ENCODE measurements at regions not wholly inside any gene's neighbourhood (a gene's known extent, or its start where the extent isn't known, plus 50 kb on each side); places are given as distances from the start of the nearest gene placed in this dataset.

DNA sequence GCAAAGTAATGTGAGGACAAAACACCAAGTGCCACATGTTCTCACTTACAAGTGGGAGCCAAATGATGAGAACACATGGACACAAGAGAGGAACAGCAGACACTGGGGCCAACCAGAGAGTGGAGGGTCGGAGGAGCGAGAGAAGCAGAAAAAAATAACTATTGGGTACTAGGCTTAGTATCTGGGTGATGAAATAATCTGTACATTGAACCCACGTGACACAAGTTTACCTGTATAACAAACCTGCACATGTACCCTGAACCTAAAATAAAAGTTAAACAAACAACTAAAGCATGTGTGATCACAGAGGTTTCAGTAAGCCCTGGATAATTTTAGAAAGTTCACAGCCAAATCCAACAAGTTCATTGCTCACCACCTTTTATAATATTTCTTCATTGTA is 160.1 kb downstream of the TENT4A start:
- Histone ChIP-seq H3K9me3 (replicated peaks) (no peaks in the 10 kb centered on the region), H3K27me3 (no peaks in the 10 kb centered on the region), H3K4me3 (no peak overlapping the region), H3K4me1 (no peaks in the 10 kb centered on the region), H3K27ac (no peak overlapping the region), H3K36me3 (no peaks in the 10 kb centered on the region)
- no peak for DNase-seq

DNA sequence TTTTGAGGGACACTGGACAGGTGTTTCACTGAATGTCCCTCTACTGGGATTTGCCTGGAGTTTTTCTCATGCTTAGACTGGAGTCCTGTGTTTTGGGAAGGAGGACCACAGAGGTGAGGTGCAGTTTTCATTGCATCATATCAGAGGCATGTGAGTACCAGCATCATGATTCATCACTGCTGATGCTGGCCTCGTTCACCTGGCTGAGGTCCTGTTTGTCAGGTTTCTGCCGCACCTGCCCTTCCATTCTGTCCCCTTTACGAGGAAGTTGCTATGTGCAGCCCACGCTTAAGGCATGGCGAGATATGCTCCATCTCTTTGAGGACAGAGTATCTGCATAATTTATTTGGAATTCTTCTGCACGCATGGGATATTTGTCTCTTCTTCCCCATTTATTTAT is 162.1 kb downstream of the TENT4A start:
- Histone ChIP-seq H3K36me3 (no peaks in the 10 kb centered on the region), H3K4me1 (no peaks in the 10 kb centered on the region)

DNA sequence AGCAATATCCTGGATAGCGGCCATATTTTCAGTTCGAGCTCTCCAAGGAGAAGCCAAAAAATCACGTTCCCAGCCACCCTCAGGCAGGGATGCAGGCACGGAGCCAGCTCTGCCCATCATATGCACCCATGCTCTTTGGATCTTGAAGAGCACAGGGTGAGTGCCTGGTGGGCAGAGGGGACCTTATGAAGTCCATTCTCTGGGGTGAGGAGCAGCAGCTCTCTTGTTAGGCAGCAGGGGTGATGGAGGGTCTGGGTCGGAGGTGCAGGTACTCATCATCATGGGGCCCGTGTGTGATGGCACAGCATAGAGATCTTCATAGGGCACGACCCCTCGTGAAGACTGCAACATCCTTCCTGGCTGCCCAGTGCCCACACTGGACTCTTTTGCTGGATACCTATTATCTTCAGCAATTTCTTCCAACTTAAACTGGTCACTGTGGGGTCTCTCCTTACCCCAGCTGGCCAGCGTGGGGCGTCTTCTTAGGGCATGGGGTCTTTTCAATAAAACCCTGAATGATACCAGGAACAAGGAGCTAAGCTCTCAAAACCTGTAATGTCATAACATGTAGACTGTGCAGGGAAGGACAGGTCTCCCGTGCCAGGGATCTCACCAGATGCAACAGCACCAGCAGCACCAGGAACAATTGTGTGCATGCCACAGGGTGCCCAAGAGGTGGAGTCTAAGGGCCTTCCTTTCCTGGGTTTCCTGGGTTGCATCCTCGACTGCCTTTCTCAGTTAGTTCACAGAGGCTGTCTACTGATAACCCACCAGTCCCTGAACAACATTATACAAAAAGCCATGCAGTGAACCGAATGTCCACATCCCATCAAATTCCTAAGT is 165.0 kb downstream of the TENT4A start:
- H3K27me3 ChIP-seq: no peaks in the 10 kb centered on the region
- H3K27ac ChIP-seq: no peak overlapping the region
- H3K9me3 ChIP-seq (replicated peaks): no peaks in the 10 kb centered on the region
- DNase-seq: no peak
- no peak overlapping the region for H3K4me3 ChIP-seq
- H3K4me1 ChIP-seq: no peaks in the 10 kb centered on the region
- no peaks in the 10 kb centered on the region for H3K36me3 ChIP-seq

More for the DNA sequence above, 162.1 kb downstream of the TENT4A start:
- H3K27ac ChIP-seq: no peak overlapping the region
- H3K9me3 ChIP-seq (replicated peaks): no peaks in the 10 kb centered on the region
- DNase-seq: peak in 1 of 2 experiments; percentile 10
- H3K27me3 ChIP-seq: no peaks in the 10 kb centered on the region
- H3K4me3 ChIP-seq: no peak overlapping the region

DNA sequence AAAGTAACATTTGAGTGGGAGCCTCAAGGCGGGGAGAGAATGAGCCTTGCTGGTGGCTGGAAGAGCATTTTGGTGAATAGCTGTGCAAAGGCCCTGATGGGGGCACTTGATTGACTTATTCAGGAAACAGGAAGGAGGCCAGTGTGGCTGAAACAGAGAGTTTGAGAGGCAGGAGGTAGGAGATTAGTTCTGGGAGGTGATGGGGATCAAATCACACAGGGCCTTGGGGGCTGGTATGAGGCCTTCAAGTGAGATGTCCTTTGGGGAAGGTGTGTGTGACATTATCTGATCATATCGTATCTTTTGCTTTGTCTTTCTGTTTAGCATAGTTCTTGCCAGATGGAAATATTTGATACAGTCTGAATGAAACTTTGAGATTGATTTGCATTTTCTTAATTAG is 172.3 kb downstream of the TENT4A start:
- no peaks in the 10 kb centered on the region for H3K36me3 ChIP-seq
- no peaks in the 10 kb centered on the region for H3K9me3 ChIP-seq (replicated peaks)
- no peak for DNase-seq
- no peak overlapping the region for H3K27ac ChIP-seq
- H3K4me1 ChIP-seq: no peaks in the 10 kb centered on the region
- no peak overlapping the region for H3K4me3 ChIP-seq
- no peaks in the 10 kb centered on the region for H3K27me3 ChIP-seq

DNA sequence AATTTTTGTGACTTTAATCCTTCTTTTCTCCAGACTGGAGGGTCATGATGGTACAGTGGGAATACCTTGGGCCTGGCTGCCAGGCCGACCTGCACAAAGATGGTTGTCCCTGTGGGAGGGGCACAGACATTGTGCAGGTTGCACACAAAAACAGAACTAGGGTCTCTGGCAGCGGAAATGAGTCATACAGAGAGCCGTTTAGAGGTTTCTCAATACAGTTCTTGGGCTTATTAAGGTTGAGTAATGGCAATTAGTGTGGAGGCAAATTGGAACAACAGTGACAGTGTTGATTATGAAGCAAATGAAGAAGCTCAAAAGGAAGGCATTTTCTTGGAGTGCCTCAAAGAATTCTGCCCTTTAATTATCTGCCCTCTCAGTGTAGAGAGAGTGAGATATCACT is 173.6 kb downstream of the TENT4A start:
- H3K27me3 ChIP-seq: no peaks in the 10 kb centered on the region
- DNase-seq: no peak
- no peak overlapping the region for H3K27ac ChIP-seq
- no peaks in the 10 kb centered on the region for H3K36me3 ChIP-seq
- no peak overlapping the region for H3K4me3 ChIP-seq
- no peaks in the 10 kb centered on the region for H3K4me1 ChIP-seq
- no peaks in the 10 kb centered on the region for H3K9me3 ChIP-seq (replicated peaks)

DNA sequence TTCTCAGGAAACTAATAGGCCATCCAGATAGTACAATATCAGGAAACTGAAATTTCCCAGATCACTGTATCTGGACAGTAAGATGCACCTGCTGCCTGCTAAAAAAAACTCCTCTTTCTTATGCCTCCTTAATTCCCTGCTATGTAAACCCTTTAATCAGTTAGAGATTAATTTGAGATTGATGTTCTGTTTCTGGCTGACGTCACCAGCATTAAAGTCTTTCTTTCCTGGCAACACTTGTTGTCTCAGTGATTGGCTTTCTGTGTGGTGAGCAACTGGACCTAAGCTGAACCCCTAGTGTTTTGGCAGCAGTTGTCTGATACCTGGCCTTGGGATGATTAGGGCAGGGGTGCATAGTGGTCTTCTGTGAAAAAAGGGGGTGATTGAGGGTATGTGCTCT is 175.8 kb downstream of the TENT4A start:
- Histone ChIP-seq H3K36me3 (no peaks in the 10 kb centered on the region), H3K9me3 (replicated peaks) (no peaks in the 10 kb centered on the region), H3K4me3 (no peak overlapping the region), H3K27me3 (no peaks in the 10 kb centered on the region), H3K4me1 (no peaks in the 10 kb centered on the region), H3K27ac (no peak overlapping the region)
- DNase-seq: no peak

DNA sequence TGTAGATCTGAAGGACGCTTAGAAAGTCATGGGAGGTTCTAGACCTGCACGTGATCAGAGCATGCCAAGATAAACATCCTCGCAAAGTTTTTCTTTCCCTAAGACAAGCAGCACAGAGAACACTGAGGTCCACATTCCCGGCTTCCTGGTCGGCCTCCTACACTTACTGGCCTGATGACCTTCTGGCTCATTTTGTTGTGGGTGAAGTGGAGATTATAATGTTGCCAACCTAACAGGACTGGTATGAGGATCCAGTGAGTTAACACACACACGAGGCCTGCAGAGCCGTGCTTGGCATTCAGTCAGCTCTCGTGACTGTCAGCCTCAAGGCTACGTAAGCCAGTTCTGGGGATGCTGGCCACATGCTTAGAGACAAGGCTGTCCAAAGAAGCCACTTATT is 186.0 kb downstream of the TENT4A start:
- H3K27me3 ChIP-seq: no peaks in the 10 kb centered on the region
- H3K27ac ChIP-seq: no peak overlapping the region
- no peak for DNase-seq
- H3K36me3 ChIP-seq: no peaks in the 10 kb centered on the region
- H3K4me3 ChIP-seq: no peak overlapping the region
- no peaks in the 10 kb centered on the region for H3K4me1 ChIP-seq
- no peaks in the 10 kb centered on the region for H3K9me3 ChIP-seq (replicated peaks)

DNA sequence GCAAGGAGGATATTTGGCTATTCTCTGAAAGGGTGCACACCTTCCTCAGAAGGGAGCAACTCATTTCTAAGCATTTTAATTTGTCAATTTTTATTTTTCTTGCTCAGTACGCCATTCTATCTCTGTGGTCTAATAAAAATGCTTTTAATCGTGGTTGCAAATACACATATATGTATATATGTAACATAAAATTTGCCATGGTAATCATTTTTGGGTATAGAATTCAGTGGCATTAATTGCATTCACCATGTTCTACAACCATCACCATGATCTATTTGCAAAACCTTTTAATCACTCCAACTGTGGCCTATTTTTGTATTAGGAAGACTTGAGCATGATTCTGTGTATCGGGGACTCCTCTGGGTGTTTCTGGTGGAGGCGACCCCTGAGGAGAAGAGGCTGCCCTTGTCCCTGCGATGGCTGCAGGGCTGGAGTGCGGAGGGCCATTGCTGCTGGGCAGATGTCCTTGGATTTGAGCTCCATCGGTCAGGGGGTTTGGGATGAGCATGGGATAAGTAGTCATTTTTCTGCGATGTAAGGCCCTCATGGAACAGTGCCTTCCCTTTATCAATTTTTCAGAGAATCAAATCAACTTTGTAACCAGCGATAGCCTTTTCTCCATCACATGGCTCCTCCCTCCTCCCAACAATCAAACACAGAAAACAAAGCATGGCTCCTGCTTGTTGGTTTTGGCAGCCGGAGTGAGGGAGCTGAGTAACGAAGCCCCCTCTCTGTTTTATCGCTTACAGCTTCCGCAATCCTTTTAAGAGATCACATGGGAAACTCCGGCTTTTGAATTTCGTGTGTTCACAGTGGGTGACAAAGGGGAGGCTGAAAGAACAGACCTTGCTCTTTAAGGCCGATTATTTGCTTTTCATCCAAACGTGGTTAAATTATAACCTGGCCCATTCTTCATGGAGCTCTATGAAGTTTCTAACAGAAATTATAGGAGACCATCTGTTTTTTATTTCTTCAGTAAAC is 187.3 kb downstream of the TENT4A start:
- no peak overlapping the region for H3K27ac ChIP-seq
- H3K4me1 ChIP-seq: no peaks in the 10 kb centered on the region
- H3K4me3 ChIP-seq: no peak overlapping the region
- no peaks in the 10 kb centered on the region for H3K9me3 ChIP-seq (replicated peaks)
- no peak for DNase-seq
- no peaks in the 10 kb centered on the region for H3K27me3 ChIP-seq
- H3K36me3 ChIP-seq: no peaks in the 10 kb centered on the region

DNA sequence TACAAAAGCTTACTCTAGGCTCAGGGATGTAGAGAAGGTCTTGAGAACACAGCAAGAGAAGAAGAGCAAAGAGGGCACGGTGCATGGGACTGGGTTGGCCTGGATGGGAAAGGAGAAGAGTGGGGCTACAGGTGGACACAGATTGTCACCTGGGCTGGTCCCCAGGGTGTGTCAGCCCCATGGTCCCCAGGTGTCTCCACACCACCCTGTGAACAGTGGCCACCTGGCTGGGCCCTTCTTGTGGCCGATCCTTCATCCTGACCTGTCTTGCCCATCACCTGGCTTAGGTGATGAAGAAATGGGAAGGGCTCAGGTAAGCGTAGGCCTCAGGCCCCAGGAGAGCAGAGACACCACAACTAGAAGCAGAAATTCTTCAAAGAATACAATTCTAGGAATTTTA is 188.9 kb downstream of the TENT4A start:
- no peaks in the 10 kb centered on the region for H3K27me3 ChIP-seq
- H3K36me3 ChIP-seq: no peaks in the 10 kb centered on the region
- DNase-seq: no peak
- H3K4me3 ChIP-seq: no peak overlapping the region
- H3K9me3 ChIP-seq (replicated peaks): no peaks in the 10 kb centered on the region
- H3K27ac ChIP-seq: no peak overlapping the region
- no peaks in the 10 kb centered on the region for H3K4me1 ChIP-seq

DNA sequence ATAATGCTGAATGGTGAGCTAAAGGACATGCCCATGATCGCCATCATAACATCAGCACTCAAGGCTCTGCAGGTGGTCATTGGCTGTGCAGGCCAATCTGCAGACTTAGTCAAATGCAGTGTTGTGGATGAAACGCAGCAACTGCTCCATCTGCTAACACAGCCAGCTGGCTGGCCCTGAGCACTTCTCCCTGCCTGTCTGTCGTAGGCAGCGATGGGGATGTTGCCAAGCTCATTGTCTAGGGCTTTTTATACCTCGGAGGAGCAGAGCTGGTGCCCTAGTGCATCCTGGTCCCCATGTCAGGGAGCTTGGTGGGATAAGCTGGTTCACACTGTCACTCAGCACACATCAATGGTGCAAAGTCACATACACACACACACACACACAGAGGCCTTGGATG is 189.4 kb downstream of the TENT4A start:
- H3K27me3 ChIP-seq: no peaks in the 10 kb centered on the region

DNA sequence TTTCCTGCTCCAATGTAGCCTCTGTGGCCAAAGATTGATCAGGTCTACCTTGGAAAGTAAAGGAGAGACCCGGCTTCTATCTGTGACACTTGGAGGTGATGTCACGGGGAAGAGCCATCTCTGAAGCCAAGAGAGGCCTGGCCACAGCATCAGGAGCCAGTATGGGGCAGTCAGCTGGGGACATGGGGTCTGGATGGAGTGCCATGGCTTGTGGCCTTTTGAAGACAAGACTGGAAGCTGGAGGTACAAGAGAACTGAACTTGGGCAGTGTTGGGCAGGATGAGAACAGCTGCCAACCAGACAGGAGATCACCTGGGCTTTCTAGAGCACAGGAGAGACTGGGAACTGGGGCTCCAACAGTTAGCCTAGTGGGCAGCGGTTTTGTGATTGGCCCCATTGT is 190.7 kb downstream of the TENT4A start:
- H3K36me3 ChIP-seq: no peaks in the 10 kb centered on the region
- H3K9me3 ChIP-seq (replicated peaks): no peaks in the 10 kb centered on the region
- H3K27ac ChIP-seq: no peak overlapping the region
- no peaks in the 10 kb centered on the region for H3K4me1 ChIP-seq
- H3K27me3 ChIP-seq: no peaks in the 10 kb centered on the region
- H3K4me3 ChIP-seq: no peak overlapping the region
- no peak for DNase-seq

More for the DNA sequence above, 189.4 kb downstream of the TENT4A start:
- H3K4me3 ChIP-seq: no peak overlapping the region
- no peak for DNase-seq
- no peaks in the 10 kb centered on the region for H3K9me3 ChIP-seq (replicated peaks)
- H3K4me1 ChIP-seq: no peaks in the 10 kb centered on the region
- no peak overlapping the region for H3K27ac ChIP-seq
- H3K36me3 ChIP-seq: no peaks in the 10 kb centered on the region

DNA sequence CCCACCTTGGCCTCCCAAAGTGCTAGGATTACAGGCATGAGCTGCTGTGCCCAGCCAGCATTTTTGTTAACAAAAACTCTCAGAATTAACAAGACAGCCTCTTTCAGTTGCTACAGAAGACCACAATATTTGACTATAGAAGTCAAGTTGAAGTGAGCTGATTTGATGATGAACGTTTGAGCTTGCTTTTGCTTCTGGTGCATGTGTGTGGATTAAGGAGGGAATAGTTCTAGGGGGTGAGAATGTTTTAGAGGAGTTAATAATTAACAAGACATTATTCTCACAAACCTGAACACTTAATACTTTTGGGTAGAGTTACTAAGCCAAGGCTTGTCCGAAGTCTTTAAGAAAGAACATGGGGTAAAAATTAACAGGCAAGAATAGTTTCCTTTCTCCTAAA is 191.6 kb downstream of the TENT4A start:
- Histone ChIP-seq H3K36me3 (no peaks in the 10 kb centered on the region), H3K9me3 (replicated peaks) (no peaks in the 10 kb centered on the region), H3K27ac (no peak overlapping the region), H3K4me3 (no peak overlapping the region), H3K4me1 (no peaks in the 10 kb centered on the region), H3K27me3 (no peaks in the 10 kb centered on the region)
- no peak for DNase-seq

DNA sequence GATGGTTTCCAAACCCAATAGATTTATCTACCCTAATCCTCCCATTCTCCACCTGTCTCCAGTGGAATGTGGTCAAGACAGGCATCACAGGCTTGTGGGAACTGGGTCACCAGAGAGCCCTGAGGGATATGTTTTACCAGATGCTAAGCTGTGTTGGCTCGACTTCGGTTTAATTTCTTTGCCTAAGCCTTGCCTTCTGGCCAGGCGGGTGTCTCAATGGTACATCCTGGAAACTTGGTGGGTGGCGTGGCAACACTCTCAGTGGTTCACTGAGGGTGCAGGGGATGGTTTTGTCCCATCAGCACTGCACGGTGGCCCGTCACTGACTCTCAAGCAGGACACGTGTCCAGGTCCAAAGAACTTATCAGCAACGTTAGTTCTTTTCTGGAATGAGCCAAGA is 192.2 kb downstream of the TENT4A start:
- H3K4me1 ChIP-seq: no peaks in the 10 kb centered on the region
- H3K27ac ChIP-seq: no peak overlapping the region
- DNase-seq: peak; percentile 3 to 31
- H3K4me3 ChIP-seq: no peak overlapping the region
- H3K36me3 ChIP-seq: no peaks in the 10 kb centered on the region
- H3K27me3 ChIP-seq: no peaks in the 10 kb centered on the region
- no peaks in the 10 kb centered on the region for H3K9me3 ChIP-seq (replicated peaks)

DNA sequence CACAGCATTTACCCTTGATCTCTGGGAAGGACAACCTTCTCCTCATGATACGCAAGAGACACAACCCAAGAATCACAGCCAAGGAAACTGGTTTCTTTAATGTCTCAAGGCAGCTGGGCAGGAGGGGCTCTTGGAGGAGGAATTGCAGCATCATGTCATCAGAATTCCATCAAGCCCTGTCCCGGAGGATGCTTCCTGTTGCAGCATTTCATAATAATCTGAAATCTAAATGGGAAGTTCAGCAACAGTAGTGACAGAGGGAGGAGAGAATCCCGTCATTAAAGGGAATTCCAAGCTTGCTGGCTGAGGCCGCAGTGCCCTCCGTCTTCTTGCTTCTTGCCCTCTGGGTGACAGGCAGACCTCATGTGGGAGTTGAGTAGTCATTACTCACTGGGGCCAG is 192.7 kb downstream of the TENT4A start:
- Histone ChIP-seq H3K4me3 (no peak overlapping the region), H3K27me3 (no peaks in the 10 kb centered on the region), H3K4me1 (no peaks in the 10 kb centered on the region), H3K9me3 (replicated peaks) (no peaks in the 10 kb centered on the region), H3K36me3 (no peaks in the 10 kb centered on the region), H3K27ac (no peak overlapping the region)
- DNase-seq: no peak

DNA sequence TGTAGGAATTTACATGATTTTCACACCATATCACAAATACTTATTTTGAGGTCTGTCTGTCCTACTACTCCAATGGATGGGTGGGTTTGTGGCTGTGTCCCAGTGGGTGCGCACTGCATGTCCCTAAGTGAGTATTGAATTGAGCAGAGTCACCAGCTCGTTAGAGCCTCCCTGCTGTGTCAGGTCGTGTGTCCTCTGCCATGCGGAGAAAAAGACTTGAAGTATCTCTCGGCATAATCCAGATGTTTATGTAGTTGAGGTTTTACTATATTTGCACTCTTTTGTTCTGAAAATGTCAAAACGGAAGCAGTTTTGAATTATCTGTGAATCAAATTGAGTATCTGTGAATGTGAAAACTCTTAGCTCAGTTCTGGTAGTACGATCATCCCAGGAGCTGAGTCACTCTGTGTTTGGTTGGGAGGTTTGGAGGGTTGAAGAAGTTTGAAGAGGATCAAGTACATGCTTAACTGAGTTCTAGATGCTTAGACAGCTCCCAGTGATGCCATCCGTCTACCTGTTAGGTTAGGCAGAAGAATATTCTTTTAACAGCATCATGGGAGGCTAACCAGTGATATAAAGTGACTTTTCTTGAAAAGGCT is 194.2 kb downstream of the TENT4A start:
- no peak overlapping the region for H3K4me3 ChIP-seq
- no peak overlapping the region for H3K27ac ChIP-seq
- no peaks in the 10 kb centered on the region for H3K4me1 ChIP-seq
- no peaks in the 10 kb centered on the region for H3K9me3 ChIP-seq (replicated peaks)
- no peaks in the 10 kb centered on the region for H3K27me3 ChIP-seq
- no peaks in the 10 kb centered on the region for H3K36me3 ChIP-seq
- no peak for DNase-seq
